H1 (cell line): ENCODE measurements at regions not wholly inside any gene's neighbourhood (a gene's known extent, or its start where the extent isn't known, plus 50 kb on each side); places are given as distances from the start of the nearest gene placed in this dataset.

Source experiments
- CTCF ChIA-PET: fragments of 300-600 bp; sonication (Branson Sonifier 250); formaldehyde crosslinking; loops from one replicate; lab custom pipeline; 2021; ENCODE audit not compliant: partially characterized antibody; lab: Charles Lee
- POLR2A ChIA-PET: fragments of 300-600 bp; sonication (Branson Sonifier 250); formaldehyde crosslinking; loops from one replicate; lab custom pipeline; 2021; ENCODE audit warnings: inconsistent platforms; ENCODE audit not compliant: partially characterized antibody; lab: Charles Lee
- DNase-seq, 2 experiments: peaks; one replicate each; pipeline versions ENCODE4 v3.0.0 to v3.0.0-alpha.2; 2010 to 2022; ENCODE audit warnings: low spot score in 2 of 2, low read depth in 1 of 2, mixed read lengths in 1 of 2
- FAIRE-seq: peaks from 2 replicates; lab custom pipeline; 2011; peaks lifted over from hg19 to GRCh38; lab: Jason Lieb, UNC
- H2AFZ ChIP-seq: 2 replicates; pipeline ENCODE4 v1.8.1; 2012; ENCODE audit warnings: low read length, inconsistent platforms
- H2AK5ac ChIP-seq: 2 replicates; pipeline ENCODE4 v1.6.1; 2013; ENCODE audit warnings: low read depth, low read length
- H2BK120ac ChIP-seq: replicated peaks from 2 replicates; pipeline ENCODE3; 2013; ENCODE audit warnings: low read depth, low read length, inconsistent platforms
- H2BK12ac ChIP-seq: 2 replicates; pipeline ENCODE4 v1.6.1; 2013; ENCODE audit warnings: low read depth, low read length
- H2BK15ac ChIP-seq: 2 replicates; pipeline ENCODE4 v1.6.1; 2013; ENCODE audit warnings: low read length
- H2BK20ac ChIP-seq: 2 replicates; pipeline ENCODE4 v1.6.1; 2013; ENCODE audit warnings: low read length
- H2BK5ac ChIP-seq: 2 replicates; pipeline ENCODE4 v1.6.1; 2013; ENCODE audit warnings: low read depth, low read length
- H3K14ac ChIP-seq: 2 replicates; pipeline ENCODE4 v1.6.1; 2013; ENCODE audit warnings: inconsistent platforms; ENCODE audit not compliant: insufficient read length
- H3K18ac ChIP-seq: 2 replicates; pipeline ENCODE4 v1.6.1; 2013; ENCODE audit warnings: low read length; ENCODE audit errors: extremely low read depth
- H3K23ac ChIP-seq: 2 replicates; pipeline ENCODE4 v1.6.1; 2013; ENCODE audit warnings: inconsistent platforms; ENCODE audit not compliant: insufficient read length
- H3K23me2 ChIP-seq: 2 replicates; pipeline ENCODE4 v1.6.1; 2013; ENCODE audit warnings: low read depth, low read length
- H3K27ac ChIP-seq: 2 replicates; pipeline ENCODE4 v1.6.1; 2011; ENCODE audit warnings: low read depth, low read length, inconsistent platforms
- H3K27me3 ChIP-seq, 4 experiments: replicated peaks in 1 of 4; 1 replicate in 1 of 4; 2 replicates in 3 of 4; pipeline versions ENCODE4 v1.6.1 to v1.8.1; 2011 to 2013; ENCODE audit warnings: low read length in 3 of 4, mild to moderate bottlenecking in 3 of 4, inconsistent platforms in 2 of 4, mixed read lengths in 2 of 4, moderate library complexity in 1 of 4; ENCODE audit not compliant: control insufficient read depth in 3 of 4, insufficient read depth in 3 of 4; ENCODE audit errors: extremely low read depth in 1 of 4
- H3K36me3 ChIP-seq, 4 experiments: 2 replicates each; pipeline versions ENCODE4 v1.6.1 to v1.8.1; 2011 to 2013; ENCODE audit warnings: mild to moderate bottlenecking in 4 of 4, low read length in 3 of 4, moderate library complexity in 2 of 4, control low read depth in 1 of 4, inconsistent platforms in 1 of 4; ENCODE audit not compliant: insufficient read depth in 4 of 4, control insufficient read depth in 2 of 4
- H3K4ac ChIP-seq: replicated peaks from 2 replicates; pipeline ENCODE3; 2013; ENCODE audit warnings: low read length, low read depth, mixed read lengths, inconsistent platforms; ENCODE audit not compliant: insufficient read length
- H3K4me1 ChIP-seq, 4 experiments: replicated peaks in 1 of 4; 1 replicate in 1 of 4; 2 replicates in 3 of 4; pipeline versions ENCODE4 v1.6.1 to v1.8.1; 2011 to 2013; ENCODE audit warnings: low read length in 3 of 4, inconsistent platforms in 2 of 4, mixed read lengths in 1 of 4; ENCODE audit not compliant: insufficient read depth in 4 of 4, control insufficient read depth in 3 of 4
- H3K4me2 ChIP-seq, 2 experiments: 2 replicates each; pipeline versions ENCODE4 v1.6.1 to v1.8.1; 2011 to 2013; ENCODE audit warnings: low read depth in 2 of 2, low read length in 2 of 2, control low read depth in 1 of 2, inconsistent platforms in 1 of 2, mild to moderate bottlenecking in 1 of 2; ENCODE audit not compliant: insufficient read depth in 1 of 2
- H3K4me3 ChIP-seq, 4 experiments: fragments of 200-600, 300-600 bp in 1 of 4; sonication (generic), shearing (Covaris generic), sonication (Bioruptor Twin) in 1 of 4; 2 replicates each; pipeline versions ENCODE4 v1.5.1 to v1.8.1; 2011 to 2016; ENCODE audit warnings: low read length in 4 of 4, low read depth in 3 of 4, control low read depth in 2 of 4, inconsistent platforms in 2 of 4, mild to moderate bottlenecking in 2 of 4, mixed read lengths in 1 of 4, moderate library complexity in 1 of 4; ENCODE audit not compliant: insufficient read depth in 2 of 4; ENCODE audit errors: extremely low read depth in 1 of 4
- H3K56ac ChIP-seq: replicated peaks from 2 replicates; pipeline ENCODE3; 2013; ENCODE audit warnings: low read depth, mild to moderate bottlenecking, mixed read lengths, low read length, inconsistent platforms; ENCODE audit not compliant: insufficient read length
- H3K79me1 ChIP-seq: 2 replicates; pipeline ENCODE4 v1.6.1; 2013; ENCODE audit warnings: low read depth, low read length, control low read depth
- H3K79me2 ChIP-seq, 2 experiments: 2 replicates each; pipeline versions ENCODE4 v1.6.1 to v1.8.1; 2012 to 2013; ENCODE audit warnings: low read length in 2 of 2, mild to moderate bottlenecking in 2 of 2, inconsistent platforms in 1 of 2; ENCODE audit not compliant: insufficient read depth in 2 of 2, control insufficient read depth in 1 of 2
- H3K9ac ChIP-seq, 4 experiments: replicated peaks in 1 of 4; 1 replicate in 1 of 4; 2 replicates in 3 of 4; pipeline versions ENCODE4 v1.6.1 to v1.8.1; 2011 to 2013; ENCODE audit warnings: low read depth in 3 of 4, low read length in 3 of 4, control low read depth in 2 of 4, mild to moderate bottlenecking in 2 of 4, moderate library complexity in 2 of 4, inconsistent platforms in 1 of 4; ENCODE audit errors: extremely low read depth in 1 of 4
- H3K9me3 ChIP-seq, 2 experiments: 2 replicates each; pipeline versions ENCODE4 v1.6.1 to v1.8.1; 2012 to 2013; ENCODE audit warnings: mild to moderate bottlenecking in 2 of 2, moderate library complexity in 2 of 2, control low read depth in 1 of 2, inconsistent platforms in 1 of 2, low read depth in 1 of 2, low read length in 1 of 2, mixed read lengths in 1 of 2; ENCODE audit not compliant: insufficient read depth in 2 of 2
- H4K20me1 ChIP-seq, 2 experiments: replicated peaks in 1 of 2; 2 replicates each; pipeline versions ENCODE3 to v1.8.1; 2011 to 2013; ENCODE audit warnings: inconsistent platforms in 2 of 2, low read length in 2 of 2, mild to moderate bottlenecking in 1 of 2; ENCODE audit not compliant: insufficient read depth in 2 of 2, control insufficient read depth in 1 of 2
- H4K5ac ChIP-seq: 2 replicates; pipeline ENCODE4 v1.6.1; 2013; ENCODE audit warnings: low read length, low read depth, mixed read lengths, inconsistent platforms; ENCODE audit not compliant: insufficient read length
- H4K8ac ChIP-seq: 2 replicates; pipeline ENCODE4 v1.8.0; 2013; ENCODE audit warnings: mild to moderate bottlenecking, moderate library complexity, low read length, inconsistent platforms; ENCODE audit not compliant: insufficient read depth; ENCODE audit errors: extremely low read depth
- H4K91ac ChIP-seq: replicated peaks from 2 replicates; pipeline ENCODE3; 2013; ENCODE audit warnings: low read length, mixed read lengths, inconsistent platforms; ENCODE audit not compliant: insufficient read length
- ATF2 ChIP-seq: IDR thresholded peaks from 2 replicates; pipeline ENCODE4 v1.6.1; 2012; ENCODE audit warnings: low read length, inconsistent platforms
- BACH1 ChIP-seq: IDR thresholded peaks from 2 replicates; pipeline ENCODE4 v1.6.1; 2012; ENCODE audit warnings: low read length, improper control_type of control experiment
- BCL11A ChIP-seq, 2 experiments: IDR thresholded peaks; one replicate each; pipeline ENCODE4 v1.6.1; 2011; ENCODE audit warnings: low read depth in 2 of 2, low read length in 2 of 2, mild to moderate bottlenecking in 2 of 2
- GTF2F1 ChIP-seq: IDR thresholded peaks from 2 replicates; pipeline ENCODE4 v1.6.1; 2012; ENCODE audit warnings: low read depth, low read length, improper control_type of control experiment, borderline replicate concordance
- KDM4A ChIP-seq: IDR thresholded peaks from one replicate; pipeline ENCODE4 v1.7.1; 2012; ENCODE audit warnings: low read depth, mild to moderate bottlenecking, moderate library complexity, low read length, inconsistent platforms; ENCODE audit not compliant: severe bottlenecking
- MAX ChIP-seq: IDR thresholded peaks from 2 replicates; pipeline ENCODE4 v1.6.1; 2012; ENCODE audit warnings: inconsistent platforms
- NANOG ChIP-seq: IDR thresholded peaks from 2 replicates; pipeline ENCODE4 v1.6.1; 2011; ENCODE audit warnings: low read length, low read depth, mild to moderate bottlenecking, inconsistent platforms; ENCODE audit not compliant: insufficient read depth, poor library complexity, severe bottlenecking
- PHF8 ChIP-seq: fragments of 200-600 bp; sonication (generic); conservative IDR thresholded peaks from 2 replicates; pipeline ENCODE4 v1.7.1; 2012; ENCODE audit warnings: low read depth, mild to moderate bottlenecking, inconsistent platforms, low read length, moderate library complexity
- POU5F1 ChIP-seq: IDR thresholded peaks from 2 replicates; pipeline ENCODE4 v1.6.1; 2011; ENCODE audit warnings: low read depth, mild to moderate bottlenecking, low read length, moderate library complexity
- SIRT6 ChIP-seq: IDR thresholded peaks from one replicate; pipeline ENCODE4 v1.7.1; 2012; ENCODE audit warnings: low read length, inconsistent platforms
- SIX5 ChIP-seq: IDR thresholded peaks from 2 replicates; pipeline ENCODE4 v1.6.1; 2011; ENCODE audit warnings: mild to moderate bottlenecking, low read depth, low read length
- WGBS, 2 experiments: shearing (Covaris generic) in 1 of 2; methylation state at CpG; one replicate each; pipeline versions ENCODE4 v1.1.6 to v1.1.7; 2013 to 2015; ENCODE audit warnings: low lambda C conversion rate in 2 of 2, mixed read lengths in 2 of 2, inconsistent platforms in 1 of 2, low coverage in 1 of 2, missing lambda C conversion rate in 1 of 2; ENCODE audit not compliant: insufficient replicate concordance in 2 of 2, insufficient coverage in 1 of 2, insufficient read length in 1 of 2; ENCODE audit errors: extremely low coverage in 1 of 2, missing lambda C conversion rate in 1 of 2; 5-methylcytosine and 5-hydroxymethylcytosine counted together
- TF ChIP-seq, protein P1 (sequence below): IDR thresholded peaks from 2 replicates; pipeline ENCODE4 v1.6.1; 2012; ENCODE audit warnings: inconsistent platforms

DNA sequence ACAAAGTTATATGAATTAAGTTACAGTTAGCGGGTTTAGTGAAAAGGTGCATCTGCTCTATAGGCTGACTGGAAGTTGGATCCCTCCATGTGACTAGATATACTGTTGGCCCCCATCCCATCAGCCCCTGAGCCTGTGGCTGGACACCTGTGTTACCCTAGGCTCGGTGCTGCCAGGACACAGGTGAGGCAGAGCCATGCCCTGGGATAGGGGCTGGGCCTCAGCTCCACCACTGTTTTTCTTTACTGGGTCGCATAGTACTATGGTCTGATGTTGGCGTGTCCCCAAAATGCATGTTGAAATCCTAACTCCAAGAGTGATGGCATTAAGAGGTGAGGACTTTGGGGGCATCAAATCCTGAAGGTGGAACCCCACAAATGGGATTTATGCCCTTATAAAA lies 638.6 kb upstream of the ID2 start:
- Histone ChIP-seq H3K56ac (no peak overlapping the region), H4K20me1 (no peaks in the 10 kb centered on the region), H4K5ac (no peak overlapping the region), H2BK120ac (no peak overlapping the region), H2AK5ac (no peak overlapping the region), H2BK20ac (no peak overlapping the region), H3K9ac (no peak overlapping the region), H3K14ac (no peak overlapping the region), H2BK15ac (no peak overlapping the region), H3K18ac (no peak overlapping the region), H3K9me3 (peaks cover 3% of the 10 kb centered on the region in 2 experiments; a peak in 2 of 4 replicates), H3K27me3 (peaks cover 0 to 1% (median 0%) of the 10 kb centered on the region in 4 experiments; a peak in 1 of 7 replicates), H3K4me3 (no peak overlapping the region), H3K23me2 (no peaks in the 10 kb centered on the region), H3K4ac (no peak overlapping the region), H2AFZ (no peak overlapping the region), H2BK5ac (no peak overlapping the region), H4K91ac (no peak overlapping the region), H3K36me3 (no peaks in the 10 kb centered on the region), H4K8ac (no peak overlapping the region), H3K79me1 (no peaks in the 10 kb centered on the region), H3K23ac (no peak overlapping the region), H3K4me2 (no peak overlapping the region), H3K27ac (no peak overlapping the region), H3K79me2 (no peaks in the 10 kb centered on the region), H2BK12ac (no peak overlapping the region), H3K4me1 (no peaks in the 10 kb centered on the region)
- CTCF ChIA-PET: no interaction called here
- DNase-seq (no peak), FAIRE-seq (no peak)
- WGBS, 2 experiments: 95% methylated on average over 4 of the region's 4 CpGs; no CpG with 5 or more reads in 1 of the 2 experiments
- POLR2A ChIA-PET: no interaction called here
- no peak for TF ChIP-seq MAX
- TF ChIP-seq SIX5: no peak
- TF ChIP-seq, protein P1, sequence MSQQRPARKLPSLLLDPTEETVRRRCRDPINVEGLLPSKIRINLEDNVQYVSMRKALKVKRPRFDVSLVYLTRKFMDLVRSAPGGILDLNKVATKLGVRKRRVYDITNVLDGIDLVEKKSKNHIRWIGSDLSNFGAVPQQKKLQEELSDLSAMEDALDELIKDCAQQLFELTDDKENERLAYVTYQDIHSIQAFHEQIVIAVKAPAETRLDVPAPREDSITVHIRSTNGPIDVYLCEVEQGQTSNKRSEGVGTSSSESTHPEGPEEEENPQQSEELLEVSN: no peak
- TF ChIP-seq KDM4A: no peak
- TF ChIP-seq NANOG: no peak
- TF ChIP-seq POU5F1: no peak
- TF ChIP-seq SIRT6: no peak
- no peak for TF ChIP-seq BCL11A (IDR thresholded peaks at IDR 0.05; ENCODE audit: low read depth in 2 of 2, low read length in 2 of 2)
- TF ChIP-seq BACH1: no peak
- no peak for TF ChIP-seq GTF2F1
- no peak for TF ChIP-seq ATF2
- TF ChIP-seq PHF8: no peak
